Loucy (cell line): ENCODE measurements at regions not wholly inside any gene's neighbourhood (a gene's known extent, or its start where the extent isn't known, plus 50 kb on each side); places are given as distances from the start of the nearest gene placed in this dataset.
A peak's percentile ranks its signal among the peaks of the same experiment; 100 is the strongest.

Experiments used
- H2AFZ ChIP-seq: fragments of 200-600 bp; sonication (generic); 2 replicates; pipeline ENCODE4 v1.6.0; 2016; ENCODE audit warnings: antibody characterized with exemption, mild to moderate bottlenecking, low read length, moderate library complexity
- H3F3A ChIP-seq: fragments of 200-600 bp; 2 replicates; pipeline ENCODE4 v1.6.0; 2016; ENCODE audit warnings: antibody characterized with exemption, low read depth, mild to moderate bottlenecking
- H3K27me3 ChIP-seq: fragments of 200-600 bp; sonication (generic); 2 replicates; pipeline ENCODE4 v1.6.1; 2014; ENCODE audit warnings: low read length, mild to moderate bottlenecking; ENCODE audit not compliant: insufficient read depth, poor library complexity, severe bottlenecking
- H3K36me3 ChIP-seq: fragments of 200-600 bp; sonication (generic); 2 replicates; pipeline ENCODE4 v1.6.1; 2016; ENCODE audit warnings: low read length; ENCODE audit not compliant: insufficient read depth
- H3K4me1 ChIP-seq: fragments of 200-600 bp; sonication (generic); 2 replicates; pipeline ENCODE4 v1.5.1; 2014; ENCODE audit warnings: low read length, mild to moderate bottlenecking; ENCODE audit not compliant: insufficient read depth, poor library complexity, severe bottlenecking
- H3K4me2 ChIP-seq: fragments of 200-600 bp; sonication (generic); 2 replicates; pipeline ENCODE4 v1.6.0; 2014; ENCODE audit warnings: antibody characterized with exemption, low read length, low read depth, mild to moderate bottlenecking; ENCODE audit not compliant: poor library complexity, severe bottlenecking
- H3K4me3 ChIP-seq: fragments of 200-600 bp; sonication (generic); 2 replicates; pipeline ENCODE4 v1.5.1; 2014; ENCODE audit warnings: low read length, mild to moderate bottlenecking, mixed read lengths; ENCODE audit not compliant: poor library complexity, severe bottlenecking
- H3K79me2 ChIP-seq: fragments of 200-600 bp; sonication (generic); 2 replicates; pipeline ENCODE4 v1.6.1; 2014; ENCODE audit warnings: low read length; ENCODE audit not compliant: insufficient read depth
- H3K9ac ChIP-seq: fragments of 200-600 bp; sonication (generic); 2 replicates; pipeline ENCODE4 v1.6.0; 2014; ENCODE audit warnings: mild to moderate bottlenecking, low read depth, low read length, moderate library complexity; ENCODE audit not compliant: poor library complexity, severe bottlenecking
- H3K9me2 ChIP-seq: fragments of 200-600 bp; sonication (generic); replicated peaks from 2 replicates; pipeline ENCODE4 v1.6.1; 2016; ENCODE audit warnings: low read depth, low read length, mixed read lengths
- H3K9me3 ChIP-seq: fragments of 200-600 bp; sonication (generic); 2 replicates; pipeline ENCODE4 v1.6.1; 2014; ENCODE audit warnings: mild to moderate bottlenecking, antibody characterized with exemption, low read length, low read depth; ENCODE audit not compliant: insufficient read depth
- H4K20me1 ChIP-seq: fragments of 200-600 bp; sonication (generic); 2 replicates; pipeline ENCODE4 v1.6.0; 2014; ENCODE audit warnings: antibody characterized with exemption, low read length, mild to moderate bottlenecking; ENCODE audit not compliant: insufficient read depth, poor library complexity, severe bottlenecking
- CTCF ChIP-seq: fragments of 200-600 bp; sonication (generic); conservative IDR thresholded peaks from 2 replicates; pipeline ENCODE4 v1.5.1; 2014; ENCODE audit warnings: mild to moderate bottlenecking, antibody characterized with exemption, low read length
- EZH2phosphoT487 ChIP-seq: fragments of 200-600 bp; IDR thresholded peaks from 2 replicates; pipeline ENCODE4 v1.6.1; 2018; ENCODE audit warnings: antibody characterized with exemption, mild to moderate bottlenecking, moderate library complexity, borderline replicate concordance

- Histone ChIP-seq H4K20me1 (no peaks in the 10 kb centered on the region), H3K9me2 (no peaks in the 10 kb centered on the region), H3K36me3 (no peaks in the 10 kb centered on the region), H3K79me2 (peaks cover 30% of the 10 kb centered on the region), H3K4me1 (peaks cover 31% of the 10 kb centered on the region), H3K9me3 (no peaks in the 10 kb centered on the region), H3K9ac (no peak overlapping the region), H3K4me3 (no peak overlapping the region), H2AFZ (peak overlapping the region; percentile 0; the same call in 1 of the 2 replicates), H3F3A (no peaks in the 10 kb centered on the region), H3K27me3 (no peaks in the 10 kb centered on the region), H3K4me2 (peak overlapping the region; percentile 21)
- no peak for TF ChIP-seq EZH2phosphoT487
- TF ChIP-seq CTCF = no peak
These were observed 363.8 kb downstream of the PTPRC start for GRCh38 chr1:199002661-199003060.

GRCh38 chr1:199007423-199007822, 368.6 kb downstream of the PTPRC start:
- Histone ChIP-seq H3K4me2 (peak overlapping the region; percentile 87), H3K36me3 (no peaks in the 10 kb centered on the region), H4K20me1 (no peaks in the 10 kb centered on the region), H2AFZ (peak overlapping the region; percentile 22; the same call in 1 of the 2 replicates), H3F3A (peaks cover 4% of the 10 kb centered on the region; the same call in 1 of the 2 replicates), H3K9ac (peak overlapping the region; percentile 79), H3K4me1 (peaks cover 70% of the 10 kb centered on the region), H3K9me3 (no peaks in the 10 kb centered on the region), H3K79me2 (peaks cover 77% of the 10 kb centered on the region), H3K27me3 (no peaks in the 10 kb centered on the region), H3K9me2 (no peaks in the 10 kb centered on the region), H3K4me3 (peak overlapping the region; percentile 67)
- TF ChIP-seq CTCF (no peak), EZH2phosphoT487 (no peak)

GRCh38 chr1:199009447-199009846, 370.6 kb downstream of the PTPRC start:
- Histone ChIP-seq H3K9me3 (no peaks in the 10 kb centered on the region), H3K4me2 (peak overlapping the region; percentile 87), H2AFZ (no peak overlapping the region), H4K20me1 (no peaks in the 10 kb centered on the region), H3K9ac (peak overlapping the region; percentile 79), H3K4me3 (peak overlapping the region; percentile 67), H3K27me3 (no peaks in the 10 kb centered on the region), H3K79me2 (peaks cover 94% of the 10 kb centered on the region), H3K9me2 (no peaks in the 10 kb centered on the region), H3K36me3 (no peaks in the 10 kb centered on the region), H3K4me1 (peaks cover 76% of the 10 kb centered on the region), H3F3A (peaks cover 4% of the 10 kb centered on the region; the same call in 1 of the 2 replicates)
- TF ChIP-seq CTCF (no peak), EZH2phosphoT487 (no peak)
